Fibroblast of lung (primary cell): ENCODE measurements at regions not wholly inside any gene's neighbourhood (a gene's known extent, or its start where the extent isn't known, plus 50 kb on each side); places are given as distances from the start of the nearest gene placed in this dataset.

ENCODE experiments used
- EZH2 ChIP-seq: IDR thresholded peaks from 2 replicates; pipeline ENCODE4 v1.5.1; 2012; ENCODE audit warnings: low read length, control low read depth, mild to moderate bottlenecking; ENCODE audit errors: missing control alignments
- TF ChIP-seq, protein P1 (sequence below), 2 donors: IDR thresholded peaks in 1 of 2; conservative IDR thresholded peaks in 1 of 2; 1 replicate in 1 of 2; 2 replicates in 1 of 2; pipeline ENCODE4 v1.5.1; 2011 to 2012; ENCODE audit warnings: low read length in 2 of 2, control low read depth in 1 of 2, inconsistent platforms in 1 of 2, low read depth in 1 of 2, mild to moderate bottlenecking in 1 of 2

DNA sequence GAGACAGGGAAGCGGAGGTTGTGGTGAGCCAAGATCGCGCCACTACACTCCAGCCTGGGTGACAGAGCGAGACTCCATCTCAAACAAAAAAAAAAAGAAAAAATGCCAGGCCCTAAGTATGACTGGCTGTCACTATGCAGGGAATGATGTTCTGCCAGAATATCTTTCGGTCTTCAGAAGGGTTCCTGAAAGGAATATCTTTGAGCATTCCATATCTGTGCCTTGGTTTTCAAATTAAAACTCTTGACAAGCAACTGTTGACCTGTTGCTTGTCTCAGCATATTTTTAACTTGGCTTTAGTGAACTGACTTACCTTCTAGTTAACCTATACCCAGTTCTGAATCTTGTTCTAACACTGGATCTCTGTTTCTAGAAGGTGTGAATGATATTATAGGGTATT lies 953.2 kb upstream of the FAM98A start:
- TF ChIP-seq, protein P1, sequence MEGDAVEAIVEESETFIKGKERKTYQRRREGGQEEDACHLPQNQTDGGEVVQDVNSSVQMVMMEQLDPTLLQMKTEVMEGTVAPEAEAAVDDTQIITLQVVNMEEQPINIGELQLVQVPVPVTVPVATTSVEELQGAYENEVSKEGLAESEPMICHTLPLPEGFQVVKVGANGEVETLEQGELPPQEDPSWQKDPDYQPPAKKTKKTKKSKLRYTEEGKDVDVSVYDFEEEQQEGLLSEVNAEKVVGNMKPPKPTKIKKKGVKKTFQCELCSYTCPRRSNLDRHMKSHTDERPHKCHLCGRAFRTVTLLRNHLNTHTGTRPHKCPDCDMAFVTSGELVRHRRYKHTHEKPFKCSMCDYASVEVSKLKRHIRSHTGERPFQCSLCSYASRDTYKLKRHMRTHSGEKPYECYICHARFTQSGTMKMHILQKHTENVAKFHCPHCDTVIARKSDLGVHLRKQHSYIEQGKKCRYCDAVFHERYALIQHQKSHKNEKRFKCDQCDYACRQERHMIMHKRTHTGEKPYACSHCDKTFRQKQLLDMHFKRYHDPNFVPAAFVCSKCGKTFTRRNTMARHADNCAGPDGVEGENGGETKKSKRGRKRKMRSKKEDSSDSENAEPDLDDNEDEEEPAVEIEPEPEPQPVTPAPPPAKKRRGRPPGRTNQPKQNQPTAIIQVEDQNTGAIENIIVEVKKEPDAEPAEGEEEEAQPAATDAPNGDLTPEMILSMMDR (conservative IDR thresholded peaks at IDR 0.05 in 1 of 2, IDR thresholded peaks at IDR 0.05 in 1 of 2; ENCODE audit: low read depth in 1 of 2, low read length in 2 of 2), result no peak
- TF ChIP-seq EZH2, result no peak
